K562 (cell line): ENCODE measurements at regions not wholly inside any gene's neighbourhood (a gene's known extent, or its start where the extent isn't known, plus 50 kb on each side); places are given as distances from the start of the nearest gene placed in this dataset.
"Not testable (repeated sequence)": the region's sequence is repeated elsewhere in the genome, so short reads cannot be mapped to it uniquely, and the experiment has no call there.

Source experiments
- EGR1 ChIP-seq: fragments of 450-650 bp; conservative IDR thresholded peaks from 2 replicates; pipeline ENCODE4 v1.6.1; 2017; ENCODE audit warnings: mild to moderate bottlenecking
- ESRRB ChIP-seq: fragments of 250-450 bp; sonication (Bioruptor Pico); IDR thresholded peaks from 2 replicates; pipeline ENCODE4 v1.5.0; 2020; ENCODE audit warnings: mild to moderate bottlenecking, moderate library complexity, borderline replicate concordance
- ETS1 ChIP-seq: conservative IDR thresholded peaks from 2 replicates; pipeline ENCODE4 v1.6.1; 2011; ENCODE audit warnings: low read depth, mild to moderate bottlenecking, low read length; ENCODE audit not compliant: control insufficient read depth
- MXI1 ChIP-seq: IDR thresholded peaks from 2 replicates; pipeline ENCODE4 v1.6.1; 2011; ENCODE audit warnings: low read depth, mild to moderate bottlenecking, improper control_type of control experiment, low read length
- NFE2L1 ChIP-seq: fragments of 450-650 bp; IDR thresholded peaks from 2 replicates; pipeline ENCODE4 v1.6.1; 2016; ENCODE audit warnings: missing genetic modification characterization, low read depth, mild to moderate bottlenecking, missing compliant biosample characterization, moderate library complexity, borderline replicate concordance
- POLR2AphosphoS2 ChIP-seq: IDR thresholded peaks from 2 replicates; pipeline ENCODE4 v1.6.1; 2012; ENCODE audit warnings: low read length, improper control_type of control experiment
- SIN3A ChIP-seq, 2 experiments: fragments of 150-350 bp in 1 of 2; IDR thresholded peaks; 2 replicates each; pipeline ENCODE4 v1.6.1; 2011 to 2016; ENCODE audit warnings: borderline replicate concordance in 2 of 2, low read depth in 2 of 2, low read length in 2 of 2, mild to moderate bottlenecking in 2 of 2, moderate library complexity in 2 of 2; ENCODE audit not compliant: control insufficient read depth in 1 of 2
- THAP7 ChIP-seq: fragments of 250-450 bp; sonication (Bioruptor Pico); IDR thresholded peaks from 2 replicates; pipeline ENCODE4 v1.5.0; 2021
- TF ChIP-seq, protein P1 (sequence below), 3 experiments: IDR thresholded peaks in 2 of 3; conservative IDR thresholded peaks in 1 of 3; 2 replicates each; pipeline ENCODE4 v1.5.1; 2011 to 2012; ENCODE audit warnings: low read length in 3 of 3, mild to moderate bottlenecking in 3 of 3, control low read depth in 2 of 3, improper control_type of control experiment in 1 of 3, inconsistent platforms in 1 of 3, low read depth in 1 of 3, mixed read lengths in 1 of 3, moderate library complexity in 1 of 3; ENCODE audit not compliant: insufficient read depth in 2 of 3
- TF ChIP-seq, protein P2 (sequence below): fragments of 450-650 bp; IDR thresholded peaks from 2 replicates; pipeline ENCODE4 v1.6.1; 2016; ENCODE audit warnings: missing biosample characterization, missing genetic modification characterization
- TF ChIP-seq, protein P3 (sequence below): fragments of 250-450 bp; sonication (Bioruptor Pico); IDR thresholded peaks from 2 replicates; pipeline ENCODE4 v1.5.0; 2021; ENCODE audit warnings: mild to moderate bottlenecking, borderline replicate concordance

GRCh38 chr15:20256394-20256793, 285.2 kb downstream of the GOLGA6L6 start:
- TF ChIP-seq, protein P1, sequence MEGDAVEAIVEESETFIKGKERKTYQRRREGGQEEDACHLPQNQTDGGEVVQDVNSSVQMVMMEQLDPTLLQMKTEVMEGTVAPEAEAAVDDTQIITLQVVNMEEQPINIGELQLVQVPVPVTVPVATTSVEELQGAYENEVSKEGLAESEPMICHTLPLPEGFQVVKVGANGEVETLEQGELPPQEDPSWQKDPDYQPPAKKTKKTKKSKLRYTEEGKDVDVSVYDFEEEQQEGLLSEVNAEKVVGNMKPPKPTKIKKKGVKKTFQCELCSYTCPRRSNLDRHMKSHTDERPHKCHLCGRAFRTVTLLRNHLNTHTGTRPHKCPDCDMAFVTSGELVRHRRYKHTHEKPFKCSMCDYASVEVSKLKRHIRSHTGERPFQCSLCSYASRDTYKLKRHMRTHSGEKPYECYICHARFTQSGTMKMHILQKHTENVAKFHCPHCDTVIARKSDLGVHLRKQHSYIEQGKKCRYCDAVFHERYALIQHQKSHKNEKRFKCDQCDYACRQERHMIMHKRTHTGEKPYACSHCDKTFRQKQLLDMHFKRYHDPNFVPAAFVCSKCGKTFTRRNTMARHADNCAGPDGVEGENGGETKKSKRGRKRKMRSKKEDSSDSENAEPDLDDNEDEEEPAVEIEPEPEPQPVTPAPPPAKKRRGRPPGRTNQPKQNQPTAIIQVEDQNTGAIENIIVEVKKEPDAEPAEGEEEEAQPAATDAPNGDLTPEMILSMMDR (IDR thresholded peaks at IDR 0.05 in 2 of 3, conservative IDR thresholded peaks at IDR 0.05 in 1 of 3; ENCODE audit: insufficient read depth in 2 of 3, low read depth in 1 of 3, low read length in 3 of 3): not testable (repeated sequence)
- not testable (repeated sequence) for TF ChIP-seq EGR1; ETS1; SIN3A (IDR thresholded peaks at IDR 0.05; ENCODE audit: borderline replicate concordance in 2 of 2, control insufficient read depth in 1 of 2, low read depth in 2 of 2, low read length in 2 of 2); ESRRB; THAP7; POLR2AphosphoS2; NFE2L1 (tag); MXI1
- TF ChIP-seq, protein P2, sequence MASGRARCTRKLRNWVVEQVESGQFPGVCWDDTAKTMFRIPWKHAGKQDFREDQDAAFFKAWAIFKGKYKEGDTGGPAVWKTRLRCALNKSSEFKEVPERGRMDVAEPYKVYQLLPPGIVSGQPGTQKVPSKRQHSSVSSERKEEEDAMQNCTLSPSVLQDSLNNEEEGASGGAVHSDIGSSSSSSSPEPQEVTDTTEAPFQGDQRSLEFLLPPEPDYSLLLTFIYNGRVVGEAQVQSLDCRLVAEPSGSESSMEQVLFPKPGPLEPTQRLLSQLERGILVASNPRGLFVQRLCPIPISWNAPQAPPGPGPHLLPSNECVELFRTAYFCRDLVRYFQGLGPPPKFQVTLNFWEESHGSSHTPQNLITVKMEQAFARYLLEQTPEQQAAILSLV (tag): not testable (repeated sequence)
- TF ChIP-seq, protein P3, sequence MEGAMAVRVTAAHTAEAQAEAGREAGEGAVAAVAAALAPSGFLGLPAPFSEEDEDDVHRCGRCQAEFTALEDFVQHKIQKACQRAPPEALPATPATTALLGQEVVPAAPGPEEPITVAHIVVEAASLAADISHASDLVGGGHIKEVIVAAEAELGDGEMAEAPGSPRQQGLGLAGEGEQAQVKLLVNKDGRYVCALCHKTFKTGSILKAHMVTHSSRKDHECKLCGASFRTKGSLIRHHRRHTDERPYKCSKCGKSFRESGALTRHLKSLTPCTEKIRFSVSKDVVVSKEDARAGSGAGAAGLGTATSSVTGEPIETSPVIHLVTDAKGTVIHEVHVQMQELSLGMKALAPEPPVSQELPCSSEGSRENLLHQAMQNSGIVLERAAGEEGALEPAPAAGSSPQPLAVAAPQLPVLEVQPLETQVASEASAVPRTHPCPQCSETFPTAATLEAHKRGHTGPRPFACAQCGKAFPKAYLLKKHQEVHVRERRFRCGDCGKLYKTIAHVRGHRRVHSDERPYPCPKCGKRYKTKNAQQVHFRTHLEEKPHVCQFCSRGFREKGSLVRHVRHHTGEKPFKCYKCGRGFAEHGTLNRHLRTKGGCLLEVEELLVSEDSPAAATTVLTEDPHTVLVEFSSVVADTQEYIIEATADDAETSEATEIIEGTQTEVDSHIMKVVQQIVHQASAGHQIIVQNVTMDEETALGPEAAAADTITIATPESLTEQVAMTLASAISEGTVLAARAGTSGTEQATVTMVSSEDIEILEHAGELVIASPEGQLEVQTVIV: not testable (repeated sequence)
